KMS-11 (cell line): ENCODE measurements at regions not wholly inside any gene's neighbourhood (a gene's known extent, or its start where the extent isn't known, plus 50 kb on each side); places are given as distances from the start of the nearest gene placed in this dataset.
"Not testable (repeated sequence)": the region's sequence is repeated elsewhere in the genome, so short reads cannot be mapped to it uniquely, and the experiment has no call there.

Experiments used
- H2AFZ ChIP-seq: fragments of 200-600 bp; sonication (generic); 2 replicates; pipeline ENCODE4 v1.6.1; 2016; ENCODE audit warnings: antibody characterized with exemption, mixed run types, low read depth
- H3K27ac ChIP-seq: fragments of 200-600 bp; sonication (generic); 2 replicates; pipeline ENCODE4 v1.6.1; 2016; ENCODE audit warnings: mild to moderate bottlenecking, mixed run types
- H3K27me3 ChIP-seq: fragments of 200-600 bp; sonication (generic); 2 replicates; pipeline ENCODE4 v1.6.1; 2017; ENCODE audit warnings: mild to moderate bottlenecking, low read depth, mixed run types, moderate library complexity; ENCODE audit not compliant: insufficient read depth
- H3K36me3 ChIP-seq: fragments of 200-600 bp; sonication (generic); 2 replicates; pipeline ENCODE4 v1.6.1; 2017; ENCODE audit warnings: mild to moderate bottlenecking, mixed run types; ENCODE audit not compliant: insufficient read depth
- H3K4me1 ChIP-seq: fragments of 200-600 bp; sonication (generic); 2 replicates; pipeline ENCODE4 v1.6.1; 2016; ENCODE audit warnings: mild to moderate bottlenecking, low read depth, mixed run types; ENCODE audit not compliant: poor library complexity, severe bottlenecking
- H3K4me2 ChIP-seq: fragments of 200-600 bp; sonication (generic); 2 replicates; pipeline ENCODE4 v1.7.0; 2016; ENCODE audit warnings: mild to moderate bottlenecking, mixed run types
- H3K4me3 ChIP-seq: fragments of 200-600 bp; sonication (generic); IDR thresholded peaks from 2 replicates; pipeline ENCODE4 v1.6.1; 2017; ENCODE audit warnings: low read depth, low read length, mixed read lengths; ENCODE audit not compliant: insufficient read depth
- H3K79me2 ChIP-seq: fragments of 200-600 bp; sonication (generic); 2 replicates; pipeline ENCODE4 v1.6.1; 2016; ENCODE audit warnings: low read depth, mixed run types; ENCODE audit not compliant: insufficient read depth
- H3K9ac ChIP-seq: fragments of 200-600 bp; sonication (generic); 2 replicates; pipeline ENCODE4 v1.6.1; 2016; ENCODE audit warnings: mild to moderate bottlenecking, mixed run types
- H4K20me1 ChIP-seq: fragments of 200-600 bp; sonication (generic); 2 replicates; pipeline ENCODE4 v1.6.1; 2016; ENCODE audit warnings: mild to moderate bottlenecking, mixed run types; ENCODE audit not compliant: insufficient read depth
- CTCF ChIP-seq: fragments of 200-600 bp; sonication (generic); conservative IDR thresholded peaks from 2 replicates; pipeline ENCODE4 v1.6.1; 2017; ENCODE audit warnings: low read depth, mild to moderate bottlenecking, antibody characterized with exemption, low read length, moderate library complexity, mixed read lengths

DNA sequence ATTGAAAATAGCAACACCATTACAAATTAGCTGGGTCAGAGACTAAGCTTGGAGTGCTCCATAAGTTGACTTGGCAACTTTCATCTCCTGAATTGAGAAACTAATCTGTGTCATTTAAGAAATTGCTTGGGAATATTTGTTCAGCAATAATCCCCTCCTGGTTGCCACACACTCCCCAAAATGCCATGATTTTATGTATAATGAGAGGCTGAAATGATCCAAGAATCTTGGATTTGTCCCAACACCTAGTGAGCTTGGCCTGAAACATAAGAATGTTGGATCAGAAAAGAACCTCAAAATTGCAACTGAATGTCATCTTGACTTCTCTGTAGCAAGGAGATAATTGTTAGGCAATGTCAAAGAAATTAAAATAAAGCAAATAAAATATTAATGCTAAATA is 805.9 kb upstream of the ADAMTS5 start:
- no peak overlapping the region for H3K9ac ChIP-seq
- no peak overlapping the region for H3K4me3 ChIP-seq
- no peak overlapping the region for H3K4me2 ChIP-seq
- TF ChIP-seq CTCF = no peak
- no peaks in the 10 kb centered on the region for H4K20me1 ChIP-seq
- no peaks in the 10 kb centered on the region for H3K36me3 ChIP-seq
- no peak overlapping the region for H2AFZ ChIP-seq
- H3K4me1 ChIP-seq = no peaks in the 10 kb centered on the region
- no peaks in the 10 kb centered on the region for H3K79me2 ChIP-seq
- H3K27ac ChIP-seq = no peak overlapping the region
- no peaks in the 10 kb centered on the region for H3K27me3 ChIP-seq

DNA sequence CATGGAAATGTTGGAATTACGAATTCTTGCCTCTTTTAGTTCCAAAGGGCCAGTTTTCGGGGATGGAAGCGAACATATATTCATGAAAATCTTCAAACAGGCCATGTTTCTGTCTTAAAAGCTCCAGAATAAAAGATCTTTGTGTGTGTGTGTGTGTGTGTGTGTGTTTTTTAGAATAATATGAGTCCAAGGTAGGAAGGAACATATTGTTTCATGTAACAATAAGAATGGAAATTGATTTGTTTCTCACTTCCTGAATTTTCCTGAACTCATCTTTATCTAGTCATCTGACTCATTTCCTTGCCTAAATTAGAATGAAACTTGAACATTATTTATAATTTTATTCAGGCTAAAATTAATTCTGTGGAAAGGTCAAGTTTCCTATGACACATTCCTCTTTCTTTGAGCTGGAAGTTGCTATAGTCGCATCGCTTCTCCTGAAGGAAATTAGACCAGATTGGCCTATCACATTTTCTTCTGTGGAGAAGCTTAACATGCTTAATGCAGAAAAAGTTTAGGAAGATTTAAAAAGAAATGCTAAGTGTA is 805.1 kb upstream of the ADAMTS5 start:
- no peaks in the 10 kb centered on the region for H3K79me2 ChIP-seq
- H4K20me1 ChIP-seq = no peaks in the 10 kb centered on the region
- H3K36me3 ChIP-seq = no peaks in the 10 kb centered on the region
- H2AFZ ChIP-seq = no peak overlapping the region
- H3K27ac ChIP-seq = no peak overlapping the region
- no peaks in the 10 kb centered on the region for H3K27me3 ChIP-seq
- H3K4me2 ChIP-seq = no peak overlapping the region
- no peak for TF ChIP-seq CTCF
- H3K4me3 ChIP-seq = no peak overlapping the region
- no peak overlapping the region for H3K9ac ChIP-seq
- H3K4me1 ChIP-seq = no peaks in the 10 kb centered on the region

- no peak overlapping the region for H2AFZ ChIP-seq
- no peak overlapping the region for H3K27ac ChIP-seq
- H3K9ac ChIP-seq = no peak overlapping the region
- no peak overlapping the region for H3K4me3 ChIP-seq
- no peak overlapping the region for H3K4me2 ChIP-seq
- H3K79me2 ChIP-seq = no peaks in the 10 kb centered on the region
- H3K4me1 ChIP-seq = no peaks in the 10 kb centered on the region
- no peaks in the 10 kb centered on the region for H3K36me3 ChIP-seq
- H4K20me1 ChIP-seq = no peaks in the 10 kb centered on the region
- no peaks in the 10 kb centered on the region for H3K27me3 ChIP-seq
- no peak for TF ChIP-seq CTCF
Observed at GRCh38 chr21:27769763-27770162, 802.9 kb upstream of the ADAMTS5 start.

- not testable (repeated sequence) for H3K36me3 ChIP-seq, H4K20me1 ChIP-seq
Observed at GRCh38 chr21:27768046-27768637, 801.3 kb upstream of the ADAMTS5 start.

GRCh38 chr21:27764056-27764455 is 797.2 kb upstream of the ADAMTS5 start:
- Histone ChIP-seq H3K4me2 (no peak overlapping the region), H3K79me2 (no peaks in the 10 kb centered on the region), H3K4me3 (no peak overlapping the region), H3K27ac (no peak overlapping the region), H3K36me3 (no peaks in the 10 kb centered on the region), H2AFZ (no peak overlapping the region), H3K4me1 (no peaks in the 10 kb centered on the region), H3K9ac (no peak overlapping the region), H3K27me3 (no peaks in the 10 kb centered on the region), H4K20me1 (no peaks in the 10 kb centered on the region)
- no peak for TF ChIP-seq CTCF

More at GRCh38 chr21:27768046-27768637, 801.3 kb upstream of the ADAMTS5 start:
- not testable (repeated sequence) for H3K4me2 ChIP-seq, H3K4me3 ChIP-seq, H3K27me3 ChIP-seq, H2AFZ ChIP-seq, H3K9ac ChIP-seq, H3K79me2 ChIP-seq, H3K4me1 ChIP-seq, H3K27ac ChIP-seq
